Right cardiac atrium (tissue), 5 donors: ENCODE measurements at regions not wholly inside any gene's neighbourhood (a gene's known extent, or its start where the extent isn't known, plus 50 kb on each side); places are given as distances from the start of the nearest gene placed in this dataset.
"Not testable (repeated sequence)": the region's sequence is repeated elsewhere in the genome, so short reads cannot be mapped to it uniquely, and the experiment has no call there.

Source experiments
- ATAC-seq, 2 donors: fragments of 200-7000 bp; cut with Tn5 transposase; one replicate each; pipeline versions ENCODE4 v1.8.0 to v1.9.1; 2020; ENCODE audit warnings: moderate library complexity in 2 of 2, mild to moderate bottlenecking in 1 of 2
- DNase-seq, 3 donors: peaks; one replicate each; pipeline ENCODE4 v3.0.0-alpha.2; 2020
- H3K27ac ChIP-seq: one replicate; pipeline ENCODE4 v1.5.1; 2013; ENCODE audit warnings: mild to moderate bottlenecking, low read length, control low read depth, moderate library complexity
- H3K27me3 ChIP-seq: one replicate; pipeline ENCODE4 v1.6.1; 2013; ENCODE audit not compliant: control insufficient read depth, insufficient read depth
- H3K4me1 ChIP-seq: one replicate; pipeline ENCODE4 v1.6.1; 2013; ENCODE audit warnings: low read length; ENCODE audit not compliant: control insufficient read depth, insufficient read depth
- H3K4me3 ChIP-seq: one replicate; pipeline ENCODE4 v1.5.1; 2013; ENCODE audit warnings: low read length, control low read depth
- H3K9me3 ChIP-seq: one replicate; pipeline ENCODE4 v1.6.1; 2013; ENCODE audit warnings: low read length; ENCODE audit not compliant: control insufficient read depth
- WGBS: extraction: QIAGEN DNeasy Blood & Tissue Kit; methylation state at CpG from one replicate; pipeline ENCODE4 v1.1.7; 2013; 5-methylcytosine and 5-hydroxymethylcytosine counted together
- intact Hi-C, 4 donors: fragments of 100-400 bp; cut with DNase I; formaldehyde crosslinking; loops; one replicate each; pipeline versions ENCODE4 v1.11.0 to v1.14.0; 2022 to 2023
- donor health status: healthy with polysubstance abuse.
- donor health status: DM: no; HTN: yes; CAD: no.
- donor health status: DM: no; HTN: no; CAD: no.
- donor health status: DM: no; HTN: yes; CAD: no; lungs with severe emphysema.
- donor health status: DM: yes; HTN: yes; CAD: no.

GRCh38 chr5:9830184-9830583 is 200.0 kb upstream of the TAS2R1 start:
- no peak overlapping the region for H3K4me3 ChIP-seq
- H3K9me3 ChIP-seq: peaks cover 4% of the 10 kb centered on the region
- no peak overlapping the region for H3K27ac ChIP-seq
- DNase-seq (no peak), ATAC-seq (no peak)
- H3K4me1 ChIP-seq: no peaks in the 10 kb centered on the region
- intact Hi-C loops: no loop called here
- no peaks in the 10 kb centered on the region for H3K27me3 ChIP-seq

DNA sequence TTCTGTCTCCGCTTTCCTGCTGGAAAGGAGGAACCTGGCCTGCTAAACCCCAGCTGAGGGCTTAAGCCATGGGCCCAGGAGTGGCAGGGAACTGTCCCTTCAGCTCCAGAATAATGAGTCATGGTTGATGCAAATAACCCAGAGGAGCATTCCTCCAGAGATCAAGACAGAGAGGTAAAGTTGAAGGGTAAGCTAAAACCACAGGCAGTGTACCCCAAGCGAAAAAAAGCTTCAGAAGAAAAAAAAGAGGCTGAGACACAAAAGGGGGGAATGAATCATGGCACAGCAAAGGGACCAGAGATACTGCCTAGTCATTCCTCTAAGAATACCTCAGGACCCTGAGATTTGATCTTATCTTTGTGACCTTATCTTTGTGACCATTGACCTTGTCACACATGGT is 199.5 kb upstream of the TAS2R1 start:
- Histone ChIP-seq H3K9me3 (peaks cover 4% of the 10 kb centered on the region), H3K27me3 (no peaks in the 10 kb centered on the region), H3K27ac (no peak overlapping the region), H3K4me3 (no peak overlapping the region), H3K4me1 (no peaks in the 10 kb centered on the region)
- no peak for DNase-seq
- WGBS: 87% methylated on average over 2 of the region's 2 CpGs
- no peak for ATAC-seq
- intact Hi-C loops: no loop called here

GRCh38 chr5:9820691-9821449 is 190.7 kb upstream of the TAS2R1 start:
- intact Hi-C loops: no loop called here
- Histone ChIP-seq H3K4me3 (no peak overlapping the region), H3K27ac (peak overlapping the region; percentile 16), H3K9me3 (peaks cover 2% of the 10 kb centered on the region), H3K27me3 (no peaks in the 10 kb centered on the region), H3K4me1 (no peaks in the 10 kb centered on the region)
- 33% methylated on average over 4 of the region's 4 CpGs for WGBS
- no peak for ATAC-seq
- DNase-seq: no peak

DNA sequence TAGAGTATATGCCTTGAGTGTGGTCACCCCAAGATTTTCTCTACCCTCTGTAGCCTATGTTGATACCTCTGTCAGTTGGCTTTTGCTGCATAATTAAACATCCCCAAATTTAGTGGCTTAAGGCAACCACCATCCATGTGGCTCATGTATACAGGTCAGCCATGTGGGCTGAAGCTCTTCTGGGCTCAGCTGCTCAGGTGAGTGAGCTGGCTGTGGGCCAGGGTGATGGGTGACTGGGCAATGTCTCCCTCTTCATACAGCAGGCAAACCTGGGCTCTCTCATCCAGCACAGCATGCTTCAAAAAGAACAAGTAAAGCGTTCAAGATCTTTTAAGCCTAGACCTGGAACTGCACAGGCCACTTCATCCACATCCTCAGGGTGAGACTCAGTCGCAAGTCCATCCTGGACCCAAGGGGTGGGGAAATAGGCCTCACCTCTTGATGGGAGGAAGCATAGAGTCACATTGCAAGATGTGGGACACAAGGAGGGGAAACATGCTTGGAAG is 188.2 kb upstream of the TAS2R1 start:
- 89% methylated on average over 2 of the region's 2 CpGs for WGBS
- intact Hi-C loops: no loop called here
- no peak overlapping the region for H3K4me3 ChIP-seq
- ATAC-seq (no peak), DNase-seq (peak in 1 of 3 donors; percentile 31)
- H3K27me3 ChIP-seq: no peaks in the 10 kb centered on the region
- no peaks in the 10 kb centered on the region for H3K9me3 ChIP-seq
- peak overlapping the region; percentile 26 for H3K27ac ChIP-seq
- H3K4me1 ChIP-seq: no peaks in the 10 kb centered on the region

- intact Hi-C loops: no loop called here
- Histone ChIP-seq H3K4me3 (no peak overlapping the region), H3K27ac (no peak overlapping the region), H3K4me1 (no peaks in the 10 kb centered on the region), H3K27me3 (no peaks in the 10 kb centered on the region), H3K9me3 (peaks cover 2% of the 10 kb centered on the region)
- DNase-seq (no peak), ATAC-seq (no peak)
- 58% methylated on average over 4 of the region's 4 CpGs for WGBS
Measured at GRCh38 chr5:9817819-9818218, 187.7 kb upstream of the TAS2R1 start.

GRCh38 chr5:9815051-9815450 is 184.9 kb upstream of the TAS2R1 start:
- intact Hi-C loops: no loop called here

DNA sequence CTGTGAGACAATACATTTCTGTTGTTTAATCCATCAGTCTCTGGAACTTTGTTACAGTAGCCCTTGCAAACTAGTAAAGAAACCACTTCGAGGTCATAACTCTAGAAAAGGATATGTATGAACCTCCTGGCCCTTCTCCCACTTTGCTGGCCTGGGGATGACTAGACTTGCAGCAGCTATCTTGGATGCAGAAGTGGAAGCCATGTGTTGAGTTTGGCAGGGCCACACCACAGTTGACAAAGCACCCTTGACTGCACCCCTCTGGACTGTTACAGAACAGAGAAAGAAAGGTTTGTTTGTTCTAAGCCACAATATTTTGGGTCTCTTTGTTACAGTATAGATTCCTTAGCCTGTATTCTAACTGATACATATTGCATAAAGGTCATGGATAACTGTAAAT is 183.2 kb upstream of the TAS2R1 start:
- peaks cover 7% of the 10 kb centered on the region for H3K9me3 ChIP-seq
- no peak overlapping the region for H3K27ac ChIP-seq
- intact Hi-C loops: no loop called here
- ATAC-seq (no peak), DNase-seq (no peak)
- 54% methylated on average over 1 of the region's 1 CpG for WGBS
- no peak overlapping the region for H3K4me3 ChIP-seq
- H3K4me1 ChIP-seq: no peaks in the 10 kb centered on the region
- no peaks in the 10 kb centered on the region for H3K27me3 ChIP-seq

More at GRCh38 chr5:9815051-9815450, 184.9 kb upstream of the TAS2R1 start:
- no peak overlapping the region for H3K4me3 ChIP-seq
- H3K27me3 ChIP-seq: no peaks in the 10 kb centered on the region
- H3K4me1 ChIP-seq: no peaks in the 10 kb centered on the region
- WGBS: 70% methylated on average over 1 of the region's 1 CpG
- DNase-seq (no peak), ATAC-seq (no peak)
- peaks cover 5% of the 10 kb centered on the region for H3K9me3 ChIP-seq
- H3K27ac ChIP-seq: no peak overlapping the region

DNA sequence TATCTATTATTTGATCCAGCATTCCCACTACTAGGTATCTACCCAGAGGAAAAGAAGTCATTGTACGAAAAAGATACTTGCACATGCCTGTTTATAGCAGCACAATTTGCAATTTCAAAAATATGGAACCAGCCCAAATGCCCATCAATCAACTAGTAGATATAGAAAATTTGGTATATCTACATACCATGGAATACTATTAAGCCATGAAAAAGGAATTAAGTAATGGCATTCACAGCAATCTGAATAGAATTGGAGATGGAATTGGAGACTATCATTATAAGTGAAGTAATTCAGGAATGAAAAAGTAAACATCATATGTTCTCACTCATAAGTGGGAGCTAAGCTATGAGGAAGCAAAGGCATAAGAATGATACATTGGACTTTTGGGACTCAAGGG is 177.2 kb upstream of the TAS2R1 start:
- H3K4me1 ChIP-seq, ATAC-seq, H3K27ac ChIP-seq, H3K4me3 ChIP-seq, intact Hi-C loops, H3K27me3 ChIP-seq, DNase-seq, H3K9me3 ChIP-seq: not testable (repeated sequence)
- WGBS: 88% methylated on average over 1 of the region's 1 CpG

DNA sequence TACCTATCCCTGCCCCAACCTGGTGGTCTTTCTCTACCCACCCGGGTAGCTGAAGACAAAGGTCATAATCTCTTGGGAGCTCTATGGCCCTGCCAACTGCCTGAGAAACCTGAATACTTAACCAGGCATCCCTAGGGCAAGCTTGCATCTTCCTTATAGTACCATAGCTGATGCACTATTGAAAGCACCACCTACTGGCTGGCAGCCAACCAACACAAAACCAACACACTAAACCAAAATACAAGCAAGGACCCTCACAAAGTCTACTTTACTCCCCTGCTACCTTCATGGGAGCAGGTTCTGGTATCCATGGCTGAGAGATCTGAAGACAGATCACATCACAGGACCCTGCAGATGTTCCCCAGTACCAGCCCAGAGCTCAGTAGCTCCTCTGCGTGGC is 171.8 kb upstream of the TAS2R1 start:
- ATAC-seq: no peak
- Histone ChIP-seq H3K9me3 (peaks cover 7% of the 10 kb centered on the region), H3K27me3 (no peaks in the 10 kb centered on the region), H3K27ac (no peak overlapping the region), H3K4me1 (no peaks in the 10 kb centered on the region), H3K4me3 (no peak overlapping the region)
- intact Hi-C loops: no loop called here
- no peak for DNase-seq
- WGBS: 91% methylated on average over 2 of the region's 2 CpGs

- no peak for ATAC-seq
- Histone ChIP-seq H3K4me3 (no peak overlapping the region), H3K27me3 (no peaks in the 10 kb centered on the region), H3K4me1 (no peaks in the 10 kb centered on the region), H3K9me3 (peaks cover 9% of the 10 kb centered on the region), H3K27ac (no peak overlapping the region)
- no peak for DNase-seq
- intact Hi-C loops: no loop called here
- 39% methylated on average over 4 of the region's 4 CpGs for WGBS
Measured at GRCh38 chr5:9799606-9800005, 169.5 kb upstream of the TAS2R1 start.

DNA sequence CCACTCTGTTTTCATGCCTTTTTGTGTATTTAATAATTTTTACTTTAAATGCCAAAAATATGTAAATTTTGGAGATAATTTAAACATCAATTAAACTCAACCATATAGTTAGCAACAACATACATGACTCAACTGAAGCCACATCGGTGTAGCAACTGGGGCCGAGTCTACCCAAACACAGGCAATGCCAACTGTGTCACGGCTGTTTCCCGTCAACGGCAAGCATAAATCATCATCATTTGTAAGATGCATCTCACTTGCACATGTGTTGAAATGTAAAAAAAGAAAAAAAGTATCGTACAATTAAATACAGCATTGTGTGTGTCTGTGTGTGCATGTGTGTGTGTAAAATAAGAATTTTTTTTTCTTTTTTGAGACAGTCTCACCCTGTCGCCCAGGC is 160.1 kb upstream of the TAS2R1 start:
- Histone ChIP-seq H3K4me1 (no peaks in the 10 kb centered on the region), H3K27ac (no peak overlapping the region), H3K4me3 (no peak overlapping the region), H3K27me3 (no peaks in the 10 kb centered on the region), H3K9me3 (peaks cover 5% of the 10 kb centered on the region)
- ATAC-seq: no peak
- DNase-seq: no peak
- intact Hi-C loops: no loop called here
- 73% methylated on average over 7 of the region's 7 CpGs for WGBS

- ATAC-seq: no peak
- no peak overlapping the region for H3K27ac ChIP-seq
- H3K9me3 ChIP-seq: peaks cover 5% of the 10 kb centered on the region
- intact Hi-C loops: no loop called here
- H3K4me3 ChIP-seq: no peak overlapping the region
- 61% methylated on average over 1 of the region's 1 CpG for WGBS
- no peak for DNase-seq
- no peaks in the 10 kb centered on the region for H3K27me3 ChIP-seq
- H3K4me1 ChIP-seq: no peaks in the 10 kb centered on the region
Measured at GRCh38 chr5:9789777-9790176, 159.6 kb upstream of the TAS2R1 start.
